HepG2 (cell line): ENCODE measurements at regions not wholly inside any gene's neighbourhood (a gene's known extent, or its start where the extent isn't known, plus 50 kb on each side); places are given as distances from the start of the nearest gene placed in this dataset.

Source experiments
- CERS6 ChIP-seq: sonication (generic); formaldehyde crosslinking; IDR thresholded peaks from 2 replicates; pipeline ENCODE4 v1.5.0; 2020; ENCODE audit warnings: missing genetic modification reagents
- GPBP1L1 ChIP-seq: sonication (generic); formaldehyde crosslinking; IDR thresholded peaks from 2 replicates; pipeline ENCODE4 v1.5.0; 2020; ENCODE audit warnings: mild to moderate bottlenecking, missing genetic modification reagents
- HMG20B ChIP-seq: conservative IDR thresholded peaks from 2 replicates; pipeline ENCODE4 v1.6.1; 2016; ENCODE audit warnings: missing genetic modification reagents, missing compliant biosample characterization
- NFKBIZ ChIP-seq: IDR thresholded peaks from 2 replicates; pipeline ENCODE4 v1.6.1; 2018; ENCODE audit warnings: missing genetic modification reagents, missing compliant biosample characterization
- NFYC ChIP-seq: IDR thresholded peaks from 2 replicates; pipeline ENCODE4 v1.6.1; 2016; ENCODE audit warnings: missing genetic modification reagents, missing compliant biosample characterization
- PBX3 ChIP-seq: sonication (generic); formaldehyde crosslinking; IDR thresholded peaks from 2 replicates; pipeline ENCODE4 v1.8.1; 2023; ENCODE audit warnings: missing genetic modification reagents, inconsistent platforms, borderline replicate concordance
- POLR2AphosphoS2 ChIP-seq: IDR thresholded peaks from 2 replicates; pipeline ENCODE4 v1.6.1; 2011; ENCODE audit warnings: low read depth, low read length, improper control_type of control experiment
- POLR2AphosphoS5 ChIP-seq: IDR thresholded peaks from 2 replicates; pipeline ENCODE4 v1.6.1; 2012; ENCODE audit warnings: low read depth, low read length
- SIX1 ChIP-seq: sonication (generic); formaldehyde crosslinking; IDR thresholded peaks from 2 replicates; pipeline ENCODE4 v1.4.0; 2020; ENCODE audit warnings: missing genetic modification reagents, borderline replicate concordance
- SMAD9 ChIP-seq: sonication (generic); formaldehyde crosslinking; IDR thresholded peaks from 2 replicates; pipeline ENCODE4 v1.5.1; 2020; ENCODE audit warnings: mild to moderate bottlenecking, missing genetic modification reagents
- TARDBP ChIP-seq: sonication (generic); formaldehyde crosslinking; IDR thresholded peaks from 2 replicates; pipeline ENCODE4 v1.8.0; 2022; ENCODE audit warnings: mild to moderate bottlenecking, missing genetic modification reagents
- USF2 ChIP-seq, 2 experiments: sonication (generic) in 1 of 2; formaldehyde crosslinking in 1 of 2; IDR thresholded peaks; 2 replicates each; pipeline versions ENCODE4 v1.5.1 to v1.6.1; 2011 to 2020; ENCODE audit warnings: borderline replicate concordance in 1 of 2, low read depth in 1 of 2, low read length in 1 of 2, mild to moderate bottlenecking in 1 of 2, missing genetic modification reagents in 1 of 2, moderate library complexity in 1 of 2
- ZBTB42 ChIP-seq: sonication (generic); formaldehyde crosslinking; IDR thresholded peaks from 2 replicates; pipeline ENCODE4 v1.5.0; 2020; ENCODE audit warnings: mild to moderate bottlenecking, missing genetic modification reagents
- ZHX2 ChIP-seq, 2 experiments: sonication (generic) in 1 of 2; formaldehyde crosslinking in 1 of 2; IDR thresholded peaks; 2 replicates each; pipeline versions ENCODE4 v1.6.1 to v1.9.0; 2014 to 2022; ENCODE audit warnings: antibody characterized with exemption in 1 of 2, borderline replicate concordance in 1 of 2, inconsistent platforms in 1 of 2, low read depth in 1 of 2, missing genetic modification reagents in 1 of 2
- ZNF570 ChIP-seq: sonication (generic); formaldehyde crosslinking; IDR thresholded peaks from 2 replicates; pipeline ENCODE4 v1.4.0; 2020; ENCODE audit warnings: mild to moderate bottlenecking, missing genetic modification reagents, borderline replicate concordance

- TF ChIP-seq ZHX2 (IDR thresholded peaks at IDR 0.05; ENCODE audit: low read depth) = peak; percentile 61; the same call in 1 of the 2 replicates
- no peak for TF ChIP-seq ZHX2 (CRISPR knock-in tag; IDR thresholded peaks at IDR 0.05; ENCODE audit: borderline replicate concordance)
- TF ChIP-seq SIX1 = 0 out of 2 replicates have a peak, but pooled peaks have one; percentile 19
- TF ChIP-seq PBX3 = no peak
- no peak for TF ChIP-seq POLR2AphosphoS5
- no peak for TF ChIP-seq CERS6 (CRISPR knock-in tag)
- TF ChIP-seq ZNF570 (CRISPR knock-in tag) = no peak
- TF ChIP-seq USF2 (IDR thresholded peaks at IDR 0.05; ENCODE audit: low read depth, low read length) = 0 out of 2 replicates have a peak, but pooled peaks have one; percentile 6
- no peak for TF ChIP-seq USF2 (CRISPR knock-in tag; IDR thresholded peaks at IDR 0.05; ENCODE audit: borderline replicate concordance)
- TF ChIP-seq POLR2AphosphoS2 = no peak
- peak; percentile 32; the same call in 1 of the 2 replicates for TF ChIP-seq NFYC (CRISPR knock-in tag)
- TF ChIP-seq HMG20B = no peak
- TF ChIP-seq GPBP1L1 (CRISPR knock-in tag) = no peak
- TF ChIP-seq ZBTB42 (CRISPR knock-in tag) = no peak
- peak; percentile 67 for TF ChIP-seq TARDBP (CRISPR knock-in tag)
- peak; percentile 42; the same call in 1 of the 2 replicates for TF ChIP-seq NFKBIZ (CRISPR knock-in tag)
- no peak for TF ChIP-seq SMAD9
Observed at GRCh38 chr2:111698743-111699554, 185.0 kb downstream of the ANAPC1 start (continued).
